H1 (cell line): ENCODE measurements at regions not wholly inside any gene's neighbourhood (a gene's known extent, or its start where the extent isn't known, plus 50 kb on each side); places are given as distances from the start of the nearest gene placed in this dataset.

ENCODE experiments used
- PHF8 ChIP-seq: fragments of 200-600 bp; sonication (generic); conservative IDR thresholded peaks from 2 replicates; pipeline ENCODE4 v1.7.1; 2012; ENCODE audit warnings: low read depth, mild to moderate bottlenecking, inconsistent platforms, low read length, moderate library complexity
- TF ChIP-seq, protein P1 (sequence below): fragments of 300-600 bp; sonication (generic); IDR thresholded peaks from 2 replicates; pipeline ENCODE4 v1.7.1; 2012; ENCODE audit warnings: low read length, moderate library complexity, mild to moderate bottlenecking, inconsistent platforms; ENCODE audit not compliant: insufficient replicate concordance

GRCh38 chr22:46031965-46032851 lies 55.2 kb upstream of the WNT7B start (continued):
- TF ChIP-seq, protein P1, sequence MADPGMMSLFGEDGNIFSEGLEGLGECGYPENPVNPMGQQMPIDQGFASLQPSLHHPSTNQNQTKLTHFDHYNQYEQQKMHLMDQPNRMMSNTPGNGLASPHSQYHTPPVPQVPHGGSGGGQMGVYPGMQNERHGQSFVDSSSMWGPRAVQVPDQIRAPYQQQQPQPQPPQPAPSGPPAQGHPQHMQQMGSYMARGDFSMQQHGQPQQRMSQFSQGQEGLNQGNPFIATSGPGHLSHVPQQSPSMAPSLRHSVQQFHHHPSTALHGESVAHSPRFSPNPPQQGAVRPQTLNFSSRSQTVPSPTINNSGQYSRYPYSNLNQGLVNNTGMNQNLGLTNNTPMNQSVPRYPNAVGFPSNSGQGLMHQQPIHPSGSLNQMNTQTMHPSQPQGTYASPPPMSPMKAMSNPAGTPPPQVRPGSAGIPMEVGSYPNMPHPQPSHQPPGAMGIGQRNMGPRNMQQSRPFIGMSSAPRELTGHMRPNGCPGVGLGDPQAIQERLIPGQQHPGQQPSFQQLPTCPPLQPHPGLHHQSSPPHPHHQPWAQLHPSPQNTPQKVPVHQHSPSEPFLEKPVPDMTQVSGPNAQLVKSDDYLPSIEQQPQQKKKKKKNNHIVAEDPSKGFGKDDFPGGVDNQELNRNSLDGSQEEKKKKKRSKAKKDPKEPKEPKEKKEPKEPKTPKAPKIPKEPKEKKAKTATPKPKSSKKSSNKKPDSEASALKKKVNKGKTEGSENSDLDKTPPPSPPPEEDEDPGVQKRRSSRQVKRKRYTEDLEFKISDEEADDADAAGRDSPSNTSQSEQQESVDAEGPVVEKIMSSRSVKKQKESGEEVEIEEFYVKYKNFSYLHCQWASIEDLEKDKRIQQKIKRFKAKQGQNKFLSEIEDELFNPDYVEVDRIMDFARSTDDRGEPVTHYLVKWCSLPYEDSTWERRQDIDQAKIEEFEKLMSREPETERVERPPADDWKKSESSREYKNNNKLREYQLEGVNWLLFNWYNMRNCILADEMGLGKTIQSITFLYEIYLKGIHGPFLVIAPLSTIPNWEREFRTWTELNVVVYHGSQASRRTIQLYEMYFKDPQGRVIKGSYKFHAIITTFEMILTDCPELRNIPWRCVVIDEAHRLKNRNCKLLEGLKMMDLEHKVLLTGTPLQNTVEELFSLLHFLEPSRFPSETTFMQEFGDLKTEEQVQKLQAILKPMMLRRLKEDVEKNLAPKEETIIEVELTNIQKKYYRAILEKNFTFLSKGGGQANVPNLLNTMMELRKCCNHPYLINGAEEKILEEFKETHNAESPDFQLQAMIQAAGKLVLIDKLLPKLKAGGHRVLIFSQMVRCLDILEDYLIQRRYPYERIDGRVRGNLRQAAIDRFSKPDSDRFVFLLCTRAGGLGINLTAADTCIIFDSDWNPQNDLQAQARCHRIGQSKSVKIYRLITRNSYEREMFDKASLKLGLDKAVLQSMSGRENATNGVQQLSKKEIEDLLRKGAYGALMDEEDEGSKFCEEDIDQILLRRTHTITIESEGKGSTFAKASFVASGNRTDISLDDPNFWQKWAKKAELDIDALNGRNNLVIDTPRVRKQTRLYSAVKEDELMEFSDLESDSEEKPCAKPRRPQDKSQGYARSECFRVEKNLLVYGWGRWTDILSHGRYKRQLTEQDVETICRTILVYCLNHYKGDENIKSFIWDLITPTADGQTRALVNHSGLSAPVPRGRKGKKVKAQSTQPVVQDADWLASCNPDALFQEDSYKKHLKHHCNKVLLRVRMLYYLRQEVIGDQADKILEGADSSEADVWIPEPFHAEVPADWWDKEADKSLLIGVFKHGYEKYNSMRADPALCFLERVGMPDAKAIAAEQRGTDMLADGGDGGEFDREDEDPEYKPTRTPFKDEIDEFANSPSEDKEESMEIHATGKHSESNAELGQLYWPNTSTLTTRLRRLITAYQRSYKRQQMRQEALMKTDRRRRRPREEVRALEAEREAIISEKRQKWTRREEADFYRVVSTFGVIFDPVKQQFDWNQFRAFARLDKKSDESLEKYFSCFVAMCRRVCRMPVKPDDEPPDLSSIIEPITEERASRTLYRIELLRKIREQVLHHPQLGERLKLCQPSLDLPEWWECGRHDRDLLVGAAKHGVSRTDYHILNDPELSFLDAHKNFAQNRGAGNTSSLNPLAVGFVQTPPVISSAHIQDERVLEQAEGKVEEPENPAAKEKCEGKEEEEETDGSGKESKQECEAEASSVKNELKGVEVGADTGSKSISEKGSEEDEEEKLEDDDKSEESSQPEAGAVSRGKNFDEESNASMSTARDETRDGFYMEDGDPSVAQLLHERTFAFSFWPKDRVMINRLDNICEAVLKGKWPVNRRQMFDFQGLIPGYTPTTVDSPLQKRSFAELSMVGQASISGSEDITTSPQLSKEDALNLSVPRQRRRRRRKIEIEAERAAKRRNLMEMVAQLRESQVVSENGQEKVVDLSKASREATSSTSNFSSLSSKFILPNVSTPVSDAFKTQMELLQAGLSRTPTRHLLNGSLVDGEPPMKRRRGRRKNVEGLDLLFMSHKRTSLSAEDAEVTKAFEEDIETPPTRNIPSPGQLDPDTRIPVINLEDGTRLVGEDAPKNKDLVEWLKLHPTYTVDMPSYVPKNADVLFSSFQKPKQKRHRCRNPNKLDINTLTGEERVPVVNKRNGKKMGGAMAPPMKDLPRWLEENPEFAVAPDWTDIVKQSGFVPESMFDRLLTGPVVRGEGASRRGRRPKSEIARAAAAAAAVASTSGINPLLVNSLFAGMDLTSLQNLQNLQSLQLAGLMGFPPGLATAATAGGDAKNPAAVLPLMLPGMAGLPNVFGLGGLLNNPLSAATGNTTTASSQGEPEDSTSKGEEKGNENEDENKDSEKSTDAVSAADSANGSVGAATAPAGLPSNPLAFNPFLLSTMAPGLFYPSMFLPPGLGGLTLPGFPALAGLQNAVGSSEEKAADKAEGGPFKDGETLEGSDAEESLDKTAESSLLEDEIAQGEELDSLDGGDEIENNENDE: no peak
- no peak for TF ChIP-seq PHF8
